Fibroblast of pulmonary artery (primary cell): ENCODE measurements at regions not wholly inside any gene's neighbourhood (a gene's known extent, or its start where the extent isn't known, plus 50 kb on each side); places are given as distances from the start of the nearest gene placed in this dataset.
A peak's percentile ranks its signal among the peaks of the same experiment; 100 is the strongest.

Experiments used
- DNase-seq: peaks from one replicate; pipeline ENCODE4 v3.0.0-alpha.2; 2010; ENCODE audit warnings: low read depth
- H3K4me3 ChIP-seq: replicated peaks from 2 replicates; pipeline ENCODE4 v1.5.1; 2011; ENCODE audit warnings: low read depth, mild to moderate bottlenecking, control low read depth, low read length, moderate library complexity
- TF ChIP-seq, protein P1 (sequence below): IDR thresholded peaks from 2 replicates; pipeline ENCODE4 v1.5.1; 2011; ENCODE audit warnings: mild to moderate bottlenecking, control low read depth, low read length, inconsistent platforms; ENCODE audit errors: missing control alignments

DNA sequence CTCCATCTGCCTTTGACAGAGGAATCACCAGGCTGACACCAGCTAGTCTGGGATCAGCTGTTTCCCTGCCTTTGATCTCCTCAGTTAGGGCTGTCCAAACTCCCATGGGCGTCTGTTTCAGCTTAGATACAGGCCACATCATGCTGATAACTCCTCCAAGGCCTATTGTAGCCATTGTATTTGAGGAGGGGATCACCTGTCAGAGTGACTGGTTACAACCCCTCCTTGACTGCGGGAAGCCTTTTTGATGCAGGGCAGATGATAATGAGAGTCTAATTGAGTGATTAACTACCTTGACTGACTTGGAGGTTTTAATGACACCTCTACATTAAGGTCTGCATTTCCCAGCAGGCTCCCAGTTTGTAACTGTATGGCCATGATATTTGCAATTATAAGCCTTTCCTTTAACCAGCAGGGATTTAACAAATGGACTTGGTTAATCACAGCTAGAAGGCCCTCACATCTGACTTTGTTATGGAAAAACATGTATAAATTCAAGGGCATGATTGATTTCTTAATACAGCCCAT, 863.5 kb downstream of the KCNJ2 start:
- H3K4me3 ChIP-seq: no peak overlapping the region
- no peak for DNase-seq
- TF ChIP-seq, protein P1, sequence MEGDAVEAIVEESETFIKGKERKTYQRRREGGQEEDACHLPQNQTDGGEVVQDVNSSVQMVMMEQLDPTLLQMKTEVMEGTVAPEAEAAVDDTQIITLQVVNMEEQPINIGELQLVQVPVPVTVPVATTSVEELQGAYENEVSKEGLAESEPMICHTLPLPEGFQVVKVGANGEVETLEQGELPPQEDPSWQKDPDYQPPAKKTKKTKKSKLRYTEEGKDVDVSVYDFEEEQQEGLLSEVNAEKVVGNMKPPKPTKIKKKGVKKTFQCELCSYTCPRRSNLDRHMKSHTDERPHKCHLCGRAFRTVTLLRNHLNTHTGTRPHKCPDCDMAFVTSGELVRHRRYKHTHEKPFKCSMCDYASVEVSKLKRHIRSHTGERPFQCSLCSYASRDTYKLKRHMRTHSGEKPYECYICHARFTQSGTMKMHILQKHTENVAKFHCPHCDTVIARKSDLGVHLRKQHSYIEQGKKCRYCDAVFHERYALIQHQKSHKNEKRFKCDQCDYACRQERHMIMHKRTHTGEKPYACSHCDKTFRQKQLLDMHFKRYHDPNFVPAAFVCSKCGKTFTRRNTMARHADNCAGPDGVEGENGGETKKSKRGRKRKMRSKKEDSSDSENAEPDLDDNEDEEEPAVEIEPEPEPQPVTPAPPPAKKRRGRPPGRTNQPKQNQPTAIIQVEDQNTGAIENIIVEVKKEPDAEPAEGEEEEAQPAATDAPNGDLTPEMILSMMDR: no peak

DNA sequence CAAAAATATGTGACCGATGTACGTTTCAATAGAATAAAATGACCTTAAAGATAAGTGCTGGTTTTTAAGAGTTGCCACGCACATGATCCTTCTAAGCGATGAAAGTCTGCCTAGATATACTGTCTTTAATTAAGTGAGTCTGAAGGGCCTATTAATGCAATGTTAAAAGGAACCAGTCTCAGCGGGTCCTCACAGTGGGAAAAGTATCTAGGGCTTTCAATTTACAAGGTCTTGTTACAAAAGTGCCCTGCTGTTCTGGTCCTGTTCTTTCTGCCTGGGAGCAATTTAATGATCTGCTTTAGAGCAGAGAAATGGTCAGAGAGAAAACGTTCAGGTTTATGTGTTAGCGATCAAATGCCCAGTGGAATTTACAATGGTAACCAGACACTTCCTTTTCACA, 864.0 kb downstream of the KCNJ2 start:
- no peak for DNase-seq
- no peak overlapping the region for H3K4me3 ChIP-seq
- TF ChIP-seq, protein P1: no peak

DNA sequence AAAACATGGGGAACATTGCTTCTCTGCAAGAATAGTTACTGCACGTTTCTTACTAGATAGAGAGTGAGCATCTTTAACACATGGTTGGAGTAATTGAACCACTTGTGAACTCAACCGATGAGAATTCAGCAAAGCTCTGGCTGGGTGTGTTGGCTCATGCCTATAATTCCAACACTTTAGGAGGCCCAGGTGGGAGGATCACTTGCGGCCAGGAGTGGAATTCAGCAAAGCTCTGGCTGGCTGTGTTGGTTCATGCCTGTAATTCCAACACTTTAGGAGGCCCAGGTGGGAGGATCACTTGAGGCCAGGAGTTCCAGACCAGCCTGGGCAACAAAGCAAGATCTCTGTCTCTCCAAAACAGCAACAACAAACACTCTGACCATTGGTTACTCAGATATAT, 865.9 kb downstream of the KCNJ2 start:
- TF ChIP-seq, protein P1: no peak
- DNase-seq: no peak
- H3K4me3 ChIP-seq: no peak overlapping the region

DNA sequence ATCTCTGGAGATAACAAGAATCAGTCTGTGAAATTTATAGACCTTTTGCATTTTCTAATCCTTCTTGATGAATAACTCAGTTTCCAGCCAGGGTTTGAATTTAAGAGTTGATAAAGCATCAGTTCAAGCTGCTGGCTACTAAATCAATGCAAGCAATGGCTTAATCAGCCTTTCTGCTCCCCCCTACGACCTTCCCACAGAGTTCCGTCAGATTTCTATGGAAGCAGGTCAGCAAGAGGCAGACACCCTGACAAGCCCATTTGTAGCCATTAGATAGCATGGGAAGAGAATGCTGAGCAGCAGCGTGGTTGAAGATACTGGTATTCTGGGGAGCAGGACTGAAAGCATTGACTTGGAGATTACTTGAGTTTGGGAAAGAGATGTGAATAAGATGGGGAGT, 868.1 kb downstream of the KCNJ2 start:
- TF ChIP-seq, protein P1: no peak
- H3K4me3 ChIP-seq: no peak overlapping the region
- no peak for DNase-seq

DNA sequence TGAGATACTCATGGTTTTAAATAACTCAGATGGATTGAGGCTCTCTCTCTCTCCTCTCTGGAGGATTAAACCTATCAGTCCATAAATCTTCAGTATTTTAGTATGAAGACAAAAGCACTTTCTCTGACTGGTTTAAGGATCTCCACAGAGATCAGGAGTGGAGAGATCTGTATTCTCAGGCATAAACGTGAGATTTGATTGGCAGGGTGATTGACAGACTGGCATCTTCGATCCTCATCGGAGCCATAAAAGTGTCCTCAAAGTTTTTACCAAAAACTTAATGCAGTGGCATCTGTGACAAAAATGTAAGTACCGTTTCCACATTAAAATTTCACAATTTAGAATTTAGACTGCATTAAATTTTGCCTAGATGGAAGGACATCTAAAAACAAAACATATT, 870.1 kb downstream of the KCNJ2 start:
- no peak for DNase-seq
- TF ChIP-seq, protein P1: no peak
- H3K4me3 ChIP-seq: no peak overlapping the region

DNA sequence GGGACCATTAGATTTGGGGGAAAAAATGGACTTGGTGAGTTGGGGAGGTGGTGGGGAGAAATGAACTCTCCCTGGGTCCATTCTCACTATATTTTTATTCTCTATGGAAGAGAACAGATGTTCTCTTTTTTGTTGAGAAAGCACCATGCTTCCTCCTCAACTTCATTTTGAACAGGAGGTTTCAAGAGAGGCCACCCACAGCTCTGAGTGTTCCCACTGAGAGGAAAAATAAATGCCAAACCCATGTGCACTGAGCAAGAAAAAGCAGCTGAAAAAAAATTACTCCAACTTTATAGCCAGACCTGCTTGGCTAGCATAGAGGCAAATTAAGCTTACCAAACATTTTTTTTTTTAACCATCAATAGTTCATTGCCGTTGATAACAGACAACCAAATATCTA, 883.6 kb downstream of the KCNJ2 start:
- no peak overlapping the region for H3K4me3 ChIP-seq
- DNase-seq: no peak
- TF ChIP-seq, protein P1: no peak

DNA sequence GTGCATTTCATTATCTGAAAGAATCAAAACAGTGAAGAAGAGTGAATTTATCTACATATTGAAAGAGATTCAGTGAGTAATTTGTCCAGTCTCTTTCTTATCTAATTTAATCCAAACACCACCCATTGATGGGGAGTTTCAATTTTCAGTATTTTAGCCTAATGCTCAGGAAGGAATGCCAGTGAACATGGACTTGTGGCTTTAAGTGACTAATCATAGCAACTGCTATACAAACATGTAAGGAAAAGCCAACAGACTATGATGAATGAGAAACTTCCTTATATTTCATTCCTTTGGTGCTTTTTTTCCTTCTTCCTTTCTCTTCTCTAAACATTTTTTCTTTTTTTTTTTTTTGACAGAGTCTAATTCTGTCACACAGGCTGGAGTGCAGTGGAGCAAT, 885.8 kb downstream of the KCNJ2 start:
- TF ChIP-seq, protein P1: no peak
- H3K4me3 ChIP-seq: no peak overlapping the region
- DNase-seq: peak; percentile 33
